ENCODE measurements at regions not wholly inside any gene's neighbourhood (a gene's known extent, or its start where the extent isn't known, plus 50 kb on each side); places are given as distances from the start of the nearest gene placed in this dataset.

DNA sequence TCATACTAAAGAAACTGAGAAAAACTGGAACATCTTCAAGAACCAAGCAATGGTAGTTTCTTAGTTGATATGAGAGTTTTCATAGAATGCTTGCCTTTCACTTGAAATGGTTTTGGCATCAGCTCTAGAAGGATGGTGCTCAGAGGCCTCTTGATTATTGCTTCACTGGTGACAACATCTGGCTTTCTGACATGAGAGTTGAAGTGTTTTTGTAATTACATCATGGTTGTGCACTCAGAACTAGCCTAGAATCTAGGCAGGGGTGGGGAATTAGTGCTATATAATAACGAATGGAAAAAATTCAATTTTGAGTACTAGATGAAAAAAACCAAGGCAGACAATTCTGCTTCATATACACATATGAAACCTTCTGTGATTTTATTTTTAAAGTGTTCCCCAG, 172.8 kb upstream of the LMNTD1 start:
- TF ChIP-seq, protein P1, sequence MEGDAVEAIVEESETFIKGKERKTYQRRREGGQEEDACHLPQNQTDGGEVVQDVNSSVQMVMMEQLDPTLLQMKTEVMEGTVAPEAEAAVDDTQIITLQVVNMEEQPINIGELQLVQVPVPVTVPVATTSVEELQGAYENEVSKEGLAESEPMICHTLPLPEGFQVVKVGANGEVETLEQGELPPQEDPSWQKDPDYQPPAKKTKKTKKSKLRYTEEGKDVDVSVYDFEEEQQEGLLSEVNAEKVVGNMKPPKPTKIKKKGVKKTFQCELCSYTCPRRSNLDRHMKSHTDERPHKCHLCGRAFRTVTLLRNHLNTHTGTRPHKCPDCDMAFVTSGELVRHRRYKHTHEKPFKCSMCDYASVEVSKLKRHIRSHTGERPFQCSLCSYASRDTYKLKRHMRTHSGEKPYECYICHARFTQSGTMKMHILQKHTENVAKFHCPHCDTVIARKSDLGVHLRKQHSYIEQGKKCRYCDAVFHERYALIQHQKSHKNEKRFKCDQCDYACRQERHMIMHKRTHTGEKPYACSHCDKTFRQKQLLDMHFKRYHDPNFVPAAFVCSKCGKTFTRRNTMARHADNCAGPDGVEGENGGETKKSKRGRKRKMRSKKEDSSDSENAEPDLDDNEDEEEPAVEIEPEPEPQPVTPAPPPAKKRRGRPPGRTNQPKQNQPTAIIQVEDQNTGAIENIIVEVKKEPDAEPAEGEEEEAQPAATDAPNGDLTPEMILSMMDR (IDR thresholded peaks at IDR 0.05) = no peak
- no peak for TF ChIP-seq POLR2A (IDR thresholded peaks at IDR 0.05; ENCODE audit: low read depth)

Measured in esophagus muscularis mucosa (tissue), 3 donors.